ENCODE measurements at regions not wholly inside any gene's neighbourhood (a gene's known extent, or its start where the extent isn't known, plus 50 kb on each side); places are given as distances from the start of the nearest gene placed in this dataset.

GRCh38 chr5:144072518-144072927 is 97.9 kb downstream of the YIPF5 start:
- peak; percentile 4 for DNase-seq

GRCh38 chr5:144076521-144077083 is 93.9 kb downstream of the YIPF5 start:
- no peak for DNase-seq

- no peak for DNase-seq
Observed at GRCh38 chr5:144083185-144083584, 87.3 kb downstream of the YIPF5 start.

- DNase-seq, result peak; percentile 35
Observed at GRCh38 chr5:144084971-144085370, 85.5 kb downstream of the YIPF5 start.

GRCh38 chr5:144085381-144085780 is 85.1 kb downstream of the YIPF5 start:
- DNase-seq, result no peak

- DNase-seq, result no peak
Observed at GRCh38 chr5:144086295-144086694, 84.2 kb downstream of the YIPF5 start.

GRCh38 chr5:144087576-144087975 is 82.9 kb downstream of the YIPF5 start:
- DNase-seq, result no peak

- peak; percentile 36 for DNase-seq
Observed at GRCh38 chr5:144088206-144089064, 82.0 kb downstream of the YIPF5 start.

GRCh38 chr5:144089401-144090021 is 80.9 kb downstream of the YIPF5 start:
- DNase-seq, result peak; percentile 28

GRCh38 chr5:144092508-144092907 is 78.0 kb downstream of the YIPF5 start:
- no peak for DNase-seq

GRCh38 chr5:144093400-144093799 is 77.1 kb downstream of the YIPF5 start:
- no peak for DNase-seq

- DNase-seq, result no peak
Observed at GRCh38 chr5:144093868-144094267, 76.6 kb downstream of the YIPF5 start.

GRCh38 chr5:144100702-144101101 is 69.8 kb downstream of the YIPF5 start:
- DNase-seq, result no peak

GRCh38 chr5:144101616-144102015 is 68.8 kb downstream of the YIPF5 start:
- no peak for DNase-seq

- DNase-seq, result no peak
Observed at GRCh38 chr5:144102361-144102760, 68.1 kb downstream of the YIPF5 start.

GRCh38 chr5:144102979-144103378 is 67.5 kb downstream of the YIPF5 start:
- no peak for DNase-seq

GRCh38 chr5:144103611-144104485 is 66.6 kb downstream of the YIPF5 start:
- DNase-seq, result no peak

- no peak for DNase-seq
Observed at GRCh38 chr5:144105371-144105770, 65.1 kb downstream of the YIPF5 start.

- DNase-seq, result peak; percentile 45
Observed at GRCh38 chr5:144108131-144108530, 62.3 kb downstream of the YIPF5 start.

All from renal pelvis (tissue), 1 donor.